Mucosa of rectum (tissue), 2 donors: ENCODE measurements at regions not wholly inside any gene's neighbourhood (a gene's known extent, or its start where the extent isn't known, plus 50 kb on each side); places are given as distances from the start of the nearest gene placed in this dataset.
"Not testable (repeated sequence)": the region's sequence is repeated elsewhere in the genome, so short reads cannot be mapped to it uniquely, and the experiment has no call there.

Experiments
- H3K27ac ChIP-seq, 2 donors: one replicate each; pipeline ENCODE4 v1.7.0; 2013; ENCODE audit warnings: inconsistent platforms in 2 of 2, low read depth in 2 of 2, low read length in 2 of 2
- H3K27me3 ChIP-seq, 2 donors: one replicate each; pipeline ENCODE4 v1.7.0; 2013; ENCODE audit warnings: low read length in 2 of 2; ENCODE audit not compliant: control insufficient read depth in 2 of 2, insufficient read depth in 2 of 2
- H3K36me3 ChIP-seq, 2 donors: one replicate each; pipeline ENCODE4 v1.7.0; 2013; ENCODE audit warnings: low read length in 2 of 2; ENCODE audit not compliant: control insufficient read depth in 2 of 2, insufficient read depth in 2 of 2
- H3K4me1 ChIP-seq, 2 donors: one replicate each; pipeline ENCODE4 v1.7.0; 2013; ENCODE audit warnings: low read length in 2 of 2, mild to moderate bottlenecking in 1 of 2; ENCODE audit not compliant: control insufficient read depth in 2 of 2, insufficient read depth in 2 of 2
- H3K4me3 ChIP-seq, 2 donors: one replicate each; pipeline ENCODE4 v1.7.0; 2013; ENCODE audit warnings: low read length in 2 of 2
- H3K9ac ChIP-seq, 2 donors: one replicate each; pipeline ENCODE4 v1.7.0; 2013; ENCODE audit warnings: low read length in 2 of 2, low read depth in 1 of 2, mild to moderate bottlenecking in 1 of 2
- H3K9me3 ChIP-seq, 2 donors: one replicate each; pipeline ENCODE4 v1.7.0; 2013; ENCODE audit warnings: low read length in 2 of 2; ENCODE audit not compliant: control insufficient read depth in 2 of 2
- donor health status: healthy.
- donor health status: Normal muscosa, but diverticular disease.

GRCh38 chr5:154646745-154647113 is 108.4 kb upstream of the LARP1 start:
- H3K4me3 ChIP-seq = peak overlapping the region; percentile 58 to 66
- no peak overlapping the region for H3K27ac ChIP-seq
- peaks cover 10 to 13% of the 10 kb centered on the region in 2 donors for H3K4me1 ChIP-seq
- no peaks in the 10 kb centered on the region for H3K9me3 ChIP-seq
- no peak overlapping the region for H3K9ac ChIP-seq
- no peaks in the 10 kb centered on the region for H3K36me3 ChIP-seq
- no peaks in the 10 kb centered on the region for H3K27me3 ChIP-seq

- Histone ChIP-seq H3K9ac (no peak overlapping the region), H3K4me1 (peaks cover 10 to 13% of the 10 kb centered on the region in 2 donors), H3K4me3 (no peak overlapping the region), H3K36me3 (no peaks in the 10 kb centered on the region), H3K27ac (no peak overlapping the region), H3K27me3 (no peaks in the 10 kb centered on the region), H3K9me3 (no peaks in the 10 kb centered on the region)
Measured at GRCh38 chr5:154644745-154645411, 110.3 kb upstream of the LARP1 start.

- Histone ChIP-seq H3K27me3 (no peaks in the 10 kb centered on the region), H3K4me1 (peaks cover 8% of the 10 kb centered on the region in 2 donors), H3K9me3 (no peaks in the 10 kb centered on the region), H3K36me3 (no peaks in the 10 kb centered on the region), H3K27ac (no peak overlapping the region), H3K4me3 (no peak overlapping the region), H3K9ac (no peak overlapping the region)
Measured at GRCh38 chr5:154642499-154643245, 112.5 kb upstream of the LARP1 start.

GRCh38 chr5:154640213-154640831 is 114.9 kb upstream of the LARP1 start:
- not testable (repeated sequence) for H3K9me3 ChIP-seq, H3K4me1 ChIP-seq, H3K27ac ChIP-seq, H3K4me3 ChIP-seq, H3K27me3 ChIP-seq, H3K9ac ChIP-seq, H3K36me3 ChIP-seq

- H3K36me3 ChIP-seq, H3K9me3 ChIP-seq, H3K9ac ChIP-seq, H3K4me3 ChIP-seq, H3K27ac ChIP-seq, H3K27me3 ChIP-seq, H3K4me1 ChIP-seq: not testable (repeated sequence)
Measured at GRCh38 chr5:154636786-154637185, 118.4 kb upstream of the LARP1 start.

GRCh38 chr5:154636271-154636670 is 118.9 kb upstream of the LARP1 start:
- H3K27me3 ChIP-seq, H3K9me3 ChIP-seq, H3K4me3 ChIP-seq, H3K4me1 ChIP-seq, H3K27ac ChIP-seq, H3K36me3 ChIP-seq, H3K9ac ChIP-seq: not testable (repeated sequence)

- not testable (repeated sequence) for H3K4me3 ChIP-seq, H3K4me1 ChIP-seq, H3K27me3 ChIP-seq, H3K27ac ChIP-seq, H3K9me3 ChIP-seq, H3K36me3 ChIP-seq, H3K9ac ChIP-seq
Measured at GRCh38 chr5:154633744-154634143, 121.4 kb upstream of the LARP1 start.

GRCh38 chr5:154631141-154631540 is 124.0 kb upstream of the LARP1 start:
- no peak overlapping the region for H3K27ac ChIP-seq
- H3K4me3 ChIP-seq = no peak overlapping the region

GRCh38 chr5:154630410-154630809 is 124.8 kb upstream of the LARP1 start:
- H3K27ac ChIP-seq = no peak overlapping the region
- H3K9ac ChIP-seq = no peak overlapping the region

More at GRCh38 chr5:154631141-154631540, 124.0 kb upstream of the LARP1 start:
- Histone ChIP-seq H3K36me3 (no peaks in the 10 kb centered on the region), H3K27me3 (no peaks in the 10 kb centered on the region), H3K9ac (no peak overlapping the region), H3K9me3 (no peaks in the 10 kb centered on the region), H3K4me1 (no peaks in the 10 kb centered on the region)

GRCh38 chr5:154628685-154629084 is 126.5 kb upstream of the LARP1 start:
- Histone ChIP-seq H3K36me3 (no peaks in the 10 kb centered on the region), H3K9me3 (no peaks in the 10 kb centered on the region), H3K4me1 (no peaks in the 10 kb centered on the region), H3K4me3 (no peak overlapping the region), H3K27me3 (no peaks in the 10 kb centered on the region), H3K27ac (no peak overlapping the region), H3K9ac (no peak overlapping the region)

More at GRCh38 chr5:154630410-154630809, 124.8 kb upstream of the LARP1 start:
- Histone ChIP-seq H3K27me3 (no peaks in the 10 kb centered on the region), H3K4me1 (no peaks in the 10 kb centered on the region), H3K4me3 (no peak overlapping the region), H3K9me3 (no peaks in the 10 kb centered on the region), H3K36me3 (no peaks in the 10 kb centered on the region)
